Neuronal stem cell (in vitro differentiated cells): ENCODE measurements at regions not wholly inside any gene's neighbourhood (a gene's known extent, or its start where the extent isn't known, plus 50 kb on each side); places are given as distances from the start of the nearest gene placed in this dataset.

ENCODE experiments used
- DNase-seq: peaks from one replicate; pipeline ENCODE4 v3.0.0-alpha.2; 2013; ENCODE audit warnings: low spot score
- H2AFZ ChIP-seq: one replicate; pipeline ENCODE4 v1.6.1; 2013; ENCODE audit warnings: mild to moderate bottlenecking, low read length, inconsistent platforms
- H2AK5ac ChIP-seq: 2 replicates; pipeline ENCODE4 v1.6.1; 2013; ENCODE audit warnings: low read depth, mild to moderate bottlenecking, inconsistent platforms, low read length, moderate library complexity, mixed read lengths
- H2BK120ac ChIP-seq: 2 replicates; pipeline ENCODE4 v1.6.1; 2013; ENCODE audit warnings: low read depth, mild to moderate bottlenecking, inconsistent platforms, low read length, moderate library complexity, mixed read lengths
- H2BK12ac ChIP-seq: one replicate; pipeline ENCODE4 v1.6.1; 2013; ENCODE audit warnings: low read length, inconsistent platforms
- H2BK15ac ChIP-seq: 2 replicates; pipeline ENCODE4 v1.6.1; 2013; ENCODE audit warnings: mild to moderate bottlenecking, low read length, inconsistent platforms, mixed read lengths
- H2BK5ac ChIP-seq: one replicate; pipeline ENCODE4 v1.6.1; 2013; ENCODE audit warnings: inconsistent platforms, mild to moderate bottlenecking, low read length, moderate library complexity
- H3K14ac ChIP-seq: one replicate; pipeline ENCODE4 v1.6.1; 2013; ENCODE audit warnings: low read length, inconsistent platforms
- H3K18ac ChIP-seq: 2 replicates; pipeline ENCODE4 v1.6.1; 2013; ENCODE audit warnings: low read length, inconsistent platforms
- H3K23ac ChIP-seq: 2 replicates; pipeline ENCODE4 v1.6.1; 2013; ENCODE audit warnings: low read depth, mild to moderate bottlenecking, mixed read lengths, low read length, inconsistent platforms; ENCODE audit not compliant: poor library complexity
- H3K27ac ChIP-seq: replicated peaks from 3 replicates; pipeline ENCODE4 v1.5.1; 2013; ENCODE audit warnings: low read length, inconsistent platforms
- H3K27me3 ChIP-seq, 3 experiments: 2 replicates each; pipeline ENCODE4 v1.6.1; 2013; ENCODE audit warnings: low read length in 3 of 3, mild to moderate bottlenecking in 2 of 3, inconsistent platforms in 1 of 3, low read depth in 1 of 3, mixed read lengths in 1 of 3, moderate library complexity in 1 of 3; ENCODE audit not compliant: control insufficient read depth in 3 of 3, insufficient read depth in 3 of 3
- H3K36me3 ChIP-seq, 2 donors: replicated peaks in 1 of 2; 2 replicates each; pipeline ENCODE4 v1.6.1; 2013; ENCODE audit warnings: low read length in 2 of 2; ENCODE audit not compliant: control insufficient read depth in 2 of 2, insufficient read depth in 2 of 2
- H3K4ac ChIP-seq: 2 replicates; pipeline ENCODE4 v1.6.1; 2013; ENCODE audit warnings: inconsistent platforms, mild to moderate bottlenecking, low read length, moderate library complexity
- H3K4me1 ChIP-seq, 2 donors: 1 replicate in 1 of 2; 2 replicates in 1 of 2; pipeline ENCODE4 v1.6.1; 2013; ENCODE audit warnings: low read length in 2 of 2, low read depth in 1 of 2; ENCODE audit not compliant: control insufficient read depth in 2 of 2, insufficient read depth in 1 of 2
- H3K4me2 ChIP-seq: one replicate; pipeline ENCODE4 v1.6.1; 2013; ENCODE audit warnings: mild to moderate bottlenecking, low read length, inconsistent platforms; ENCODE audit not compliant: insufficient read depth, poor library complexity, severe bottlenecking
- H3K4me3 ChIP-seq, 2 donors: 2 replicates each; pipeline ENCODE4 v1.5.1; 2013; ENCODE audit warnings: low read length in 2 of 2, mild to moderate bottlenecking in 2 of 2, inconsistent platforms in 1 of 2, moderate library complexity in 1 of 2
- H3K79me1 ChIP-seq: one replicate; pipeline ENCODE4 v1.6.1; 2013; ENCODE audit warnings: low read depth, mild to moderate bottlenecking, inconsistent platforms, low read length, moderate library complexity
- H3K9ac ChIP-seq: one replicate; pipeline ENCODE4 v1.6.1; 2013; ENCODE audit warnings: mild to moderate bottlenecking, low read depth, low read length, inconsistent platforms; ENCODE audit not compliant: poor library complexity
- H3K9me3 ChIP-seq, 2 donors: replicated peaks in 1 of 2; 2 replicates each; pipeline versions ENCODE3 to v1.6.1; 2013; ENCODE audit warnings: low read length in 2 of 2, mild to moderate bottlenecking in 2 of 2, inconsistent platforms in 1 of 2, low read depth in 1 of 2, mixed read lengths in 1 of 2, moderate library complexity in 1 of 2; ENCODE audit not compliant: control insufficient read depth in 2 of 2, insufficient read depth in 1 of 2
- H4K8ac ChIP-seq: one replicate; pipeline ENCODE4 v1.6.1; 2013; ENCODE audit warnings: low read depth, mild to moderate bottlenecking, inconsistent platforms, low read length, moderate library complexity
- H4K91ac ChIP-seq: one replicate; pipeline ENCODE4 v1.6.1; 2013; ENCODE audit warnings: low read length, low read depth, mild to moderate bottlenecking, inconsistent platforms; ENCODE audit not compliant: poor library complexity
- WGBS, 2 donors: extraction: QIAGEN DNeasy Blood & Tissue Kit; methylation state at CpG; one replicate each; pipeline ENCODE4 v1.1.7; 2013; ENCODE audit warnings: missing lambda C conversion rate in 2 of 2, mixed read lengths in 1 of 2; ENCODE audit not compliant: insufficient read length in 2 of 2, insufficient replicate concordance in 1 of 2; ENCODE audit errors: extremely low coverage in 2 of 2; 5-methylcytosine and 5-hydroxymethylcytosine counted together

- Histone ChIP-seq H3K27ac (no peak overlapping the region), H4K8ac (no peak overlapping the region), H3K23ac (no peak overlapping the region), H2BK5ac (no peak overlapping the region), H3K27me3 (no peaks in the 10 kb centered on the region), H3K18ac (no peak overlapping the region), H3K14ac (no peak overlapping the region), H4K91ac (no peak overlapping the region), H2BK15ac (no peak overlapping the region), H3K4ac (no peak overlapping the region), H3K4me3 (no peak overlapping the region), H2BK120ac (no peak overlapping the region), H3K4me1 (peaks cover 3 to 14% of the 10 kb centered on the region in 2 donors), H2BK12ac (no peak overlapping the region), H3K36me3 (peaks cover 4 to 40% of the 10 kb centered on the region in 2 donors), H2AFZ (no peak overlapping the region), H3K9ac (no peak overlapping the region), H3K79me1 (peaks cover 4% of the 10 kb centered on the region), H3K4me2 (no peak overlapping the region), H3K9me3 (peaks cover 0 to 9% of the 10 kb centered on the region in 2 donors), H2AK5ac (no peak overlapping the region)
- DNase-seq, result no peak
- no CpG with 5 or more reads among the region's 5 CpGs for WGBS, 2 donors
These were observed 100.6 kb downstream of the GLI2 start for GRCh38 chr2:120836281-120836680.

GRCh38 chr2:120840795-120841487 is 105.3 kb downstream of the GLI2 start:
- no peak overlapping the region for H3K14ac ChIP-seq
- no peak overlapping the region for H2AK5ac ChIP-seq
- no peak overlapping the region for H4K8ac ChIP-seq
- no peak overlapping the region for H2BK15ac ChIP-seq
- peaks cover 5% of the 10 kb centered on the region for H3K79me1 ChIP-seq
- H3K18ac ChIP-seq, result no peak overlapping the region
- H3K36me3 ChIP-seq, result peaks cover 2 to 50% of the 10 kb centered on the region in 2 donors
- H3K4me3 ChIP-seq, result no peak overlapping the region
- no peak overlapping the region for H3K9ac ChIP-seq
- no peak overlapping the region for H2BK5ac ChIP-seq
- H2BK120ac ChIP-seq, result no peak overlapping the region
- no peak overlapping the region for H3K23ac ChIP-seq
- no peak overlapping the region for H2AFZ ChIP-seq
- H3K4ac ChIP-seq, result no peak overlapping the region
- H3K4me1 ChIP-seq, result peaks cover 3 to 4% of the 10 kb centered on the region in 2 donors
- H4K91ac ChIP-seq, result no peak overlapping the region
- no peak overlapping the region for H2BK12ac ChIP-seq
- no peak overlapping the region for H3K4me2 ChIP-seq
- no peak for DNase-seq
- H3K9me3 ChIP-seq, result peaks cover 0 to 9% of the 10 kb centered on the region in 2 donors
- H3K27ac ChIP-seq, result no peak overlapping the region
- no CpG with 5 or more reads among the region's 13 CpGs for WGBS, 2 donors
- no peaks in the 10 kb centered on the region for H3K27me3 ChIP-seq

- H3K18ac ChIP-seq, result no peak overlapping the region
- H2BK120ac ChIP-seq, result no peak overlapping the region
- H3K27ac ChIP-seq, result no peak overlapping the region
- no peak overlapping the region for H3K4me3 ChIP-seq
- H3K4me1 ChIP-seq, result peaks cover 3 to 7% of the 10 kb centered on the region in 2 donors
- WGBS, 2 donors, result no CpG with 5 or more reads among the region's 12 CpGs
- H3K36me3 ChIP-seq, result peaks cover 2 to 50% of the 10 kb centered on the region in 2 donors
- no peaks in the 10 kb centered on the region for H3K27me3 ChIP-seq
- H3K4me2 ChIP-seq, result no peak overlapping the region
- no peak overlapping the region for H2AK5ac ChIP-seq
- H4K91ac ChIP-seq, result no peak overlapping the region
- no peak for DNase-seq
- no peak overlapping the region for H2AFZ ChIP-seq
- H2BK15ac ChIP-seq, result no peak overlapping the region
- H2BK12ac ChIP-seq, result no peak overlapping the region
- no peak overlapping the region for H3K14ac ChIP-seq
- no peak overlapping the region for H4K8ac ChIP-seq
- no peak overlapping the region for H2BK5ac ChIP-seq
- no peak overlapping the region for H3K9ac ChIP-seq
- peaks cover 5% of the 10 kb centered on the region for H3K79me1 ChIP-seq
- no peak overlapping the region for H3K23ac ChIP-seq
- no peak overlapping the region for H3K4ac ChIP-seq
- peaks cover 0 to 6% of the 10 kb centered on the region in 2 donors for H3K9me3 ChIP-seq
These were observed 107.1 kb downstream of the GLI2 start for GRCh38 chr2:120842456-120843439.
